Right lobe of liver (tissue), 6 donors: ENCODE measurements at regions not wholly inside any gene's neighbourhood (a gene's known extent, or its start where the extent isn't known, plus 50 kb on each side); places are given as distances from the start of the nearest gene placed in this dataset.

ENCODE experiments used
- ATAC-seq, 4 donors: fragments of 200-7000 bp; cut with Tn5 transposase; one replicate each; pipeline ENCODE4 v1.9.1; 2020; ENCODE audit warnings: mild to moderate bottlenecking in 4 of 4, moderate library complexity in 4 of 4
- DNase-seq, 3 donors: peaks; one replicate each; pipeline ENCODE4 v3.0.0-alpha.2; 2020
- H3K27ac ChIP-seq, 3 donors: fragments of 200-600 bp; one replicate each; pipeline ENCODE4 v1.8.0; 2022
- H3K27me3 ChIP-seq, 2 donors: fragments of 200-600 bp; one replicate each; pipeline ENCODE4 v1.8.0; 2022
- H3K36me3 ChIP-seq, 4 donors: fragments of 200-600 bp; sonication (generic) in 1 of 4; one replicate each; pipeline versions ENCODE4 v1.5.1 to v1.8.0; 2017 to 2022; ENCODE audit warnings: control low read depth in 1 of 4
- H3K4me1 ChIP-seq, 4 donors: fragments of 200-600 bp; sonication (generic) in 1 of 4; one replicate each; pipeline versions ENCODE4 v1.5.1 to v1.8.0; 2017 to 2022; ENCODE audit warnings: control low read depth in 1 of 4
- H3K4me3 ChIP-seq, 3 donors: fragments of 200-600 bp; one replicate each; pipeline ENCODE4 v1.8.0; 2022
- H3K9me3 ChIP-seq, 4 donors: fragments of 200-600 bp; sonication (generic) in 1 of 4; one replicate each; pipeline versions ENCODE4 v1.5.1 to v1.8.0; 2017 to 2022; ENCODE audit warnings: control low read depth in 1 of 4
- POLR2A ChIP-seq: fragments of 450-650 bp; IDR thresholded peaks from one replicate; pipeline ENCODE4 v1.6.1; 2017; ENCODE audit warnings: antibody characterized with exemption, mild to moderate bottlenecking
- WGBS: methylation state at CpG from one replicate; pipeline ENCODE4 v1.1.6; 2018; ENCODE audit warnings: low coverage, low lambda C conversion rate; ENCODE audit not compliant: insufficient coverage; ENCODE audit errors: missing lambda C conversion rate; 5-methylcytosine and 5-hydroxymethylcytosine counted together
- intact Hi-C, 2 donors: fragments of 100-400 bp; cut with DNase I; formaldehyde crosslinking; loops; one replicate each; pipeline versions ENCODE4 v1.11.2 to v1.14.1; 2022
- TF ChIP-seq, protein P1 (sequence below), 4 donors: fragments of 200-600 bp in 3 of 4; fragments of 450-650 bp in 1 of 4; IDR thresholded peaks; one replicate each; pipeline versions ENCODE4 v1.5.1 to v1.8.0; 2016 to 2022; ENCODE audit warnings: antibody characterized with exemption in 4 of 4, mild to moderate bottlenecking in 2 of 4
- donor health status: DM: no; HTN: yes; CAD: no.
- donor health status: DM: no; HTN: no; CAD: no.
- donor health status: DM: no; HTN: no; CAD: no.
- donor health status: DM: no; HTN: yes; CAD: no.
- donor health status: DM: no; HTN: yes; CAD: no.

DNA sequence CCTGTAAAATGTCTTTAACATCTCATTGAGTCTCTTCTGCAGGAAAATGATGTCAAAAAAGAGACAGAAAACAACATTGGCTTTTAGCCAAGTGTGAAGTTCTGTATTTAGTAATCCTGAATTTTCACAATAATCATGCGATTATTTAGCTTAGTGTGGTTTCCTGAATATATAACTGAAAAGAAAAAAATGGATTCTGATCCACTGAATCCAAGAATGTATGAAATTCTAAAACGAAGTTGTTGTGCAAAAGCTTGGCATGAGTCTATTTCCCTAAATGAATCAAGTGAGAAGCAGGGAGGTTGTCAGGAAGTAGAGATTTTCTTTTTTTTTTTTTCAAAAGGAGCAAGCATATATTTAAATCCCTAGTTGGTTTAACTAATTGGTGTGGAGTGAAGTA is 145.9 kb upstream of the CDH6 start:
- no peaks in the 10 kb centered on the region for H3K36me3 ChIP-seq
- ATAC-seq: no peak
- H3K9me3 ChIP-seq: no peaks in the 10 kb centered on the region
- TF ChIP-seq POLR2A: no peak
- TF ChIP-seq, protein P1, sequence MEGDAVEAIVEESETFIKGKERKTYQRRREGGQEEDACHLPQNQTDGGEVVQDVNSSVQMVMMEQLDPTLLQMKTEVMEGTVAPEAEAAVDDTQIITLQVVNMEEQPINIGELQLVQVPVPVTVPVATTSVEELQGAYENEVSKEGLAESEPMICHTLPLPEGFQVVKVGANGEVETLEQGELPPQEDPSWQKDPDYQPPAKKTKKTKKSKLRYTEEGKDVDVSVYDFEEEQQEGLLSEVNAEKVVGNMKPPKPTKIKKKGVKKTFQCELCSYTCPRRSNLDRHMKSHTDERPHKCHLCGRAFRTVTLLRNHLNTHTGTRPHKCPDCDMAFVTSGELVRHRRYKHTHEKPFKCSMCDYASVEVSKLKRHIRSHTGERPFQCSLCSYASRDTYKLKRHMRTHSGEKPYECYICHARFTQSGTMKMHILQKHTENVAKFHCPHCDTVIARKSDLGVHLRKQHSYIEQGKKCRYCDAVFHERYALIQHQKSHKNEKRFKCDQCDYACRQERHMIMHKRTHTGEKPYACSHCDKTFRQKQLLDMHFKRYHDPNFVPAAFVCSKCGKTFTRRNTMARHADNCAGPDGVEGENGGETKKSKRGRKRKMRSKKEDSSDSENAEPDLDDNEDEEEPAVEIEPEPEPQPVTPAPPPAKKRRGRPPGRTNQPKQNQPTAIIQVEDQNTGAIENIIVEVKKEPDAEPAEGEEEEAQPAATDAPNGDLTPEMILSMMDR (IDR thresholded peaks at IDR 0.05): no peak
- WGBS: 12% methylated on average over 2 of the region's 2 CpGs
- H3K27ac ChIP-seq: no peak overlapping the region
- peaks cover 0 to 8% (median 2%) of the 10 kb centered on the region in 4 donors for H3K4me1 ChIP-seq
- intact Hi-C loops: no loop called here
- no peak overlapping the region for H3K4me3 ChIP-seq
- no peaks in the 10 kb centered on the region for H3K27me3 ChIP-seq
- no peak for DNase-seq

DNA sequence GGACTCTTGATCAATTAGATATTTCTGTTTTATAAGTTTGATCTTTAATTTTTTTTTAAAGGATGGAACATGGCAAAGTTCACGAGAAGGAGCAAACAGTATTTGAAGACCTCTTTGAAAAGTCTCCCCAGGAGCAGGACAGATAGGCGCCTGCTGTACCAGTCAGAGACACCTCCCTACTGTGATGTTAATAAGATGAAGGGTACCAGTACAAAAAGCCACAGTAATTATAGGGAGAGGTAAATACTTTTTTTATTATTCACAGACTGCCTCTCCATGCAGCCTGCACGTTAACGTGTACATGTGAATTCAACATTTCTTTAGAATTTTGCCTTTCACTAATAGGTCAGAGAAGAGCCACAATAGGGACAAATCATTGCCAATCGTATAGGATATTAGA is 146.5 kb upstream of the CDH6 start:
- DNase-seq: no peak
- Histone ChIP-seq H3K9me3 (no peaks in the 10 kb centered on the region), H3K36me3 (no peaks in the 10 kb centered on the region), H3K4me3 (no peak overlapping the region), H3K4me1 (peaks cover 0 to 8% (median 2%) of the 10 kb centered on the region in 4 donors), H3K27me3 (no peaks in the 10 kb centered on the region), H3K27ac (no peak overlapping the region)
- WGBS: 60% methylated on average over 5 of the region's 5 CpGs
- intact Hi-C loops: no loop called here
- TF ChIP-seq, protein P1 (IDR thresholded peaks at IDR 0.05): no peak
- TF ChIP-seq POLR2A: no peak
- ATAC-seq: no peak

DNA sequence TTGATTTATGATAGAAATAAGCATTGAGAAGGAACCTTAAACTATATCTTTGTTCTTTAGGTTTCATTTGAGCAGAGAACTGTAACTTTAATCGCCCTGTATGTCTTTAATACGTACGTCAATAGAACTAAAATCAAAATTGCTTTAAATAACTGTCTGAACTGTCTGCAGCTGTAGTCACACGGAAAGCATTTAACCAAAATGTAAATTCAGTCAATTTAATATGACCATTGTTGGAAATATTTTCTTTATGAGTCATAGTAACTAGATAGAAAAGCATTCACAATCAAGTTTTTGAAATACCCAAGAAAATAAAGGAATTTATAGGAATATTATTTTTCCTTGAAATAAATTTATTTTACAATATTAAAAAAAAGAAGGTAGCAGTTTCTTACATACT is 157.1 kb upstream of the CDH6 start:
- ATAC-seq (no peak), DNase-seq (no peak)
- H3K27me3 ChIP-seq: no peaks in the 10 kb centered on the region
- no peaks in the 10 kb centered on the region for H3K4me1 ChIP-seq
- H3K9me3 ChIP-seq: no peaks in the 10 kb centered on the region
- TF ChIP-seq, protein P1 (IDR thresholded peaks at IDR 0.05): no peak
- TF ChIP-seq POLR2A: no peak
- H3K27ac ChIP-seq: no peak overlapping the region
- H3K4me3 ChIP-seq: no peak overlapping the region
- no peaks in the 10 kb centered on the region for H3K36me3 ChIP-seq
- intact Hi-C loops: no loop called here
- 63% methylated on average over 4 of the region's 4 CpGs for WGBS

DNA sequence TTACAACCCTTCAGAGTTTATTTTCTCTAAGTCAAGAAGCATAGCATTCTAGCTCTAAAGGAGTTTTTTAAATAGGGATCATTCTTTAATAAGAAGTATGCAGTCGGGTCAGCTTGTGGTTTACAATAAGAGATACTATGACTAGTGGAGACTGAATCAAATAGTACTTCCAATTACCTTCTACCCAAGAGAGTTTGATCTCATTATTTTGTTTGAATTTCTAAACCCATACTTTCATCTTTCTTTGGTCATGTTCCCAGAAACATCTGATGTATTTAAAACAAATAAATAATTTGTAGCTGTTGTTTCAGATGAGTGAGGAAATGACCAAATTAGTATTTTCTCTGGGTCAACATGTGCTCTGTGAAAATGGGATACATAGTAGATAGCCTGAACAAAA is 160.2 kb upstream of the CDH6 start:
- TF ChIP-seq POLR2A: no peak
- TF ChIP-seq, protein P1 (IDR thresholded peaks at IDR 0.05): no peak
- no peaks in the 10 kb centered on the region for H3K27me3 ChIP-seq
- ATAC-seq (peak in 2 of 4 donors; percentile 37 to 50), DNase-seq (no peak)
- H3K4me3 ChIP-seq: no peak overlapping the region
- no peak overlapping the region for H3K27ac ChIP-seq
- H3K36me3 ChIP-seq: no peaks in the 10 kb centered on the region
- 57% methylated on average over 1 of the region's 1 CpG for WGBS
- H3K9me3 ChIP-seq: no peaks in the 10 kb centered on the region
- no peaks in the 10 kb centered on the region for H3K4me1 ChIP-seq
- intact Hi-C loops: no loop called here

DNA sequence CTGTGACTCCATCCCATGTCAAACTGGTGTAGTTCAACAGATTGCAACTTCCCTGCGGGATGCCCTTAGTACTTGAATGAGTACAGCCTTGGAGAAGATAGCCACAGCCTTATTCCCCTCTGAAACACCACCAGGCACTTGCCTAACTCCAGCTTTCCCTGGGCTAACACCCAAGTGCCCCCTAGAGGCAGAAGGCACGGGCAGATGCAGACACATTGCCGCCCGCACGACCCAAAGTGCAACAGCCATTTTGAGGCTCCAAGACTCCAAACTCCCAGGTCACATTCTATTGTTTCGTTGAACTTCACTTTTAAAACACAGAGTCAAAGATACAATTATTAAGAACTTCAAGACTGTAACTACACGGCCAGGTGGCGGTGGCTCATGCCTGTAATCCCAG is 163.6 kb upstream of the CDH6 start:
- no peaks in the 10 kb centered on the region for H3K36me3 ChIP-seq
- H3K4me3 ChIP-seq: no peak overlapping the region
- DNase-seq: no peak
- no peak for ATAC-seq
- intact Hi-C loops: no loop called here
- H3K9me3 ChIP-seq: no peaks in the 10 kb centered on the region
- 66% methylated on average over 4 of the region's 8 CpGs for WGBS
- peaks cover 0 to 11% (median 5%) of the 10 kb centered on the region in 4 donors for H3K4me1 ChIP-seq
- H3K27ac ChIP-seq: no peak overlapping the region
- TF ChIP-seq, protein P1 (IDR thresholded peaks at IDR 0.05): no peak
- TF ChIP-seq POLR2A: no peak
- no peaks in the 10 kb centered on the region for H3K27me3 ChIP-seq
